GM12878 (cell line): ENCODE measurements at regions not wholly inside any gene's neighbourhood (a gene's known extent, or its start where the extent isn't known, plus 50 kb on each side); places are given as distances from the start of the nearest gene placed in this dataset.

ENCODE experiments used
- ATAC-seq: fragments of 200-7000 bp; cut with Tn5 transposase; 3 replicates; pipeline ENCODE4 v1.9.1; 2020; ENCODE audit warnings: mild to moderate bottlenecking, moderate library complexity
- BruUV-seq: library from RNA; stranded (reverse); fragments of 400-500 nt; replicated peaks from 2 replicates; lab custom pipeline; 2021; lab: Mats Ljungman, UMichigan
- CTCF ChIA-PET: fragments of 300-600 bp; sonication (Branson Sonifier 250); formaldehyde crosslinking; extraction: SDS; loops from one replicate; lab custom pipeline; 2021; ENCODE audit warnings: inconsistent platforms; lab: Yijun Ruan, JAX
- POLR2A ChIA-PET: fragments of 350-600 bp; formaldehyde crosslinking; extraction: SDS; loops from one replicate; lab custom pipeline; 2021; ENCODE audit warnings: inconsistent platforms; lab: Charles Lee
- RAD21 ChIA-PET: fragments of 300-600 bp; sonication (Branson Sonifier 250); formaldehyde crosslinking; loops from one replicate; lab custom pipeline; 2023; ENCODE audit warnings: antibody characterized with exemption; ENCODE audit not compliant: unreplicated experiment; lab: Charles Lee
- SMC1A ChIA-PET: fragments of 300-600 bp; sonication (Branson Sonifier 250); formaldehyde crosslinking; loops from one replicate; lab custom pipeline; 2023; ENCODE audit not compliant: unreplicated experiment, uncharacterized antibody; lab: Charles Lee
- DNase-seq: peaks from one replicate; pipeline ENCODE4 v3.0.0-alpha.2; 2011; ENCODE audit warnings: low read depth, low spot score
- FAIRE-seq: peaks from 3 replicates; lab custom pipeline; 2011; peaks lifted over from hg19 to GRCh38; lab: Jason Lieb, UNC
- H2AFZ ChIP-seq: 2 replicates; pipeline ENCODE4 v1.6.0; 2011; ENCODE audit warnings: low read depth, low read length, control low read depth; ENCODE audit not compliant: control insufficient read depth
- H3K27ac ChIP-seq: 2 replicates; pipeline ENCODE4 v1.5.1; 2011; ENCODE audit warnings: control low read depth; ENCODE audit not compliant: control insufficient read depth, insufficient read depth
- H3K27me3 ChIP-seq, 2 experiments: replicated peaks in 1 of 2; 2 replicates each; pipeline versions ENCODE4 v1.6.0 to v1.6.1; 2011; ENCODE audit warnings: low read length in 1 of 2; ENCODE audit not compliant: control insufficient read depth in 2 of 2, insufficient read depth in 2 of 2
- H3K36me3 ChIP-seq, 2 experiments: 2 replicates each; pipeline ENCODE4 v1.5.1; 2011; ENCODE audit warnings: low read length in 1 of 2; ENCODE audit not compliant: control insufficient read depth in 2 of 2, insufficient read depth in 2 of 2
- H3K4me1 ChIP-seq: 2 replicates; pipeline ENCODE4 v1.6.1; 2011; ENCODE audit warnings: mild to moderate bottlenecking, low read length, moderate library complexity, mixed read lengths; ENCODE audit not compliant: control insufficient read depth, insufficient read depth
- H3K4me2 ChIP-seq: 2 replicates; pipeline ENCODE4 v1.6.0; 2011; ENCODE audit warnings: control low read depth; ENCODE audit not compliant: control insufficient read depth, insufficient read depth
- H3K4me3 ChIP-seq: fragments of 200-600 bp; sonication (generic); 2 replicates; pipeline ENCODE4 v1.5.1; 2016
- H3K79me2 ChIP-seq: 2 replicates; pipeline ENCODE4 v1.6.0; 2011; ENCODE audit warnings: low read length; ENCODE audit not compliant: control insufficient read depth, insufficient read depth
- H3K9ac ChIP-seq: 2 replicates; pipeline ENCODE4 v1.8.0; 2011; ENCODE audit warnings: low read length, control low read depth, mixed read lengths; ENCODE audit not compliant: control insufficient read depth, insufficient read depth
- H3K9me3 ChIP-seq: replicated peaks from 3 replicates; pipeline ENCODE4 v1.5.1; 2011; ENCODE audit warnings: mild to moderate bottlenecking, low read length; ENCODE audit not compliant: control insufficient read depth, insufficient read depth
- H4K20me1 ChIP-seq: 2 replicates; pipeline ENCODE4 v1.6.0; 2011; ENCODE audit not compliant: control insufficient read depth, insufficient read depth
- ASH2L ChIP-seq: fragments of 300-600, 200-600 bp; sonication (generic); IDR thresholded peaks from 2 replicates; pipeline ENCODE4 v1.6.1; 2017; ENCODE audit warnings: low read depth, mild to moderate bottlenecking, borderline replicate concordance
- CBFB ChIP-seq: IDR thresholded peaks from 2 replicates; pipeline ENCODE4 v1.6.1; 2016; ENCODE audit warnings: antibody characterized with exemption, low read depth
- CBX3 ChIP-seq: fragments of 200-600 bp; sonication (generic); IDR thresholded peaks from 2 replicates; pipeline ENCODE4 v1.6.1; 2016; ENCODE audit warnings: low read depth, borderline replicate concordance
- CREB1 ChIP-seq: IDR thresholded peaks from 2 replicates; pipeline ENCODE4 v1.6.1; 2012; ENCODE audit warnings: low read depth, mild to moderate bottlenecking, inconsistent platforms
- ESRRA ChIP-seq: IDR thresholded peaks from 2 replicates; pipeline ENCODE4 v1.6.1; 2012; ENCODE audit warnings: mild to moderate bottlenecking, low read length, improper control_type of control experiment
- ETV6 ChIP-seq, 2 experiments: fragments of 450-650 bp in 1 of 2; IDR thresholded peaks in 1 of 2; conservative IDR thresholded peaks in 1 of 2; 2 replicates each; pipeline ENCODE4 v1.6.1; 2014; ENCODE audit warnings: antibody characterized with exemption in 1 of 2, borderline replicate concordance in 1 of 2, low read depth in 1 of 2, mild to moderate bottlenecking in 1 of 2, moderate library complexity in 1 of 2
- FOS ChIP-seq: IDR thresholded peaks from 3 replicates; pipeline ENCODE4 v1.6.1; 2011; ENCODE audit warnings: borderline replicate concordance; ENCODE audit not compliant: insufficient read length; ENCODE audit errors: extremely low read depth
- IKZF1 ChIP-seq: fragments of 450-650 bp; conservative IDR thresholded peaks from 2 replicates; pipeline ENCODE4 v1.6.1; 2017; ENCODE audit warnings: antibody characterized with exemption, mild to moderate bottlenecking
- IRF4 ChIP-seq: IDR thresholded peaks from 2 replicates; pipeline ENCODE4 v1.6.1; 2011; ENCODE audit warnings: low read depth, low read length
- PML ChIP-seq: IDR thresholded peaks from 2 replicates; pipeline ENCODE4 v1.6.1; 2012; ENCODE audit warnings: low read length, inconsistent platforms
- REST ChIP-seq: IDR thresholded peaks from 2 replicates; pipeline ENCODE4 v1.6.1; 2012; ENCODE audit warnings: mild to moderate bottlenecking, low read depth, low read length
- SUPT20H ChIP-seq: IDR thresholded peaks from 2 replicates; pipeline ENCODE4 v1.6.1; 2011; ENCODE audit warnings: low read depth, mild to moderate bottlenecking, low read length, moderate library complexity, borderline replicate concordance; ENCODE audit not compliant: control insufficient read depth
- YBX1 ChIP-seq: fragments of 450-650 bp; IDR thresholded peaks from 2 replicates; pipeline ENCODE4 v1.6.1; 2016; ENCODE audit warnings: antibody characterized with exemption
- ZBTB40 ChIP-seq: fragments of 450-650 bp; IDR thresholded peaks from 2 replicates; pipeline ENCODE4 v1.6.1; 2016; ENCODE audit warnings: mild to moderate bottlenecking, moderate library complexity, borderline replicate concordance
- ZNF622 ChIP-seq: fragments of 450-650 bp; IDR thresholded peaks from 2 replicates; pipeline ENCODE4 v1.6.1; 2017; ENCODE audit warnings: mild to moderate bottlenecking, inconsistent platforms
- WGBS: methylation state at CpG from one replicate; pipeline ENCODE4 v1.1.6; 2016; ENCODE audit warnings: low lambda C conversion rate; ENCODE audit not compliant: insufficient replicate concordance, insufficient coverage; ENCODE audit errors: missing lambda C conversion rate; 5-methylcytosine and 5-hydroxymethylcytosine counted together
- in situ Hi-C: fragments of 300-500 bp; cut with MboI; formaldehyde crosslinking; loops from 9 replicates; pipeline ENCODE4 v1.14.3; 2018; ENCODE audit warnings: mixed read lengths
- intact Hi-C: fragments of 100-400 bp; cut with micrococcal nuclease; formaldehyde crosslinking; loops from one replicate; pipeline ENCODE4 v1.14.2; 2022; ENCODE audit not compliant: unreplicated experiment

- Histone ChIP-seq H3K27me3 (no peaks in the 10 kb centered on the region), H3K9me3 (no peaks in the 10 kb centered on the region), H3K36me3 (no peaks in the 10 kb centered on the region), H3K4me1 (no peaks in the 10 kb centered on the region), H3K27ac (no peak overlapping the region), H3K4me3 (no peak overlapping the region), H3K79me2 (no peaks in the 10 kb centered on the region), H4K20me1 (no peaks in the 10 kb centered on the region), H3K9ac (no peak overlapping the region), H3K4me2 (no peak overlapping the region), H2AFZ (no peak overlapping the region)
- CTCF ChIA-PET = no interaction called here
- FAIRE-seq (no peak), DNase-seq (no peak), ATAC-seq (no peak)
- POLR2A ChIA-PET = no interaction called here
- intact Hi-C loops = no loop called here
- no TSS peak for BruUV-seq
- SMC1A ChIA-PET = no interaction called here
- in situ Hi-C loops = no loop called here
- TF ChIP-seq ASH2L = no peak
- no peak for TF ChIP-seq IKZF1
- no peak for TF ChIP-seq SUPT20H
- TF ChIP-seq IRF4 = no peak
- TF ChIP-seq ESRRA = no peak
- TF ChIP-seq PML = no peak
- no peak for TF ChIP-seq ETV6 (conservative IDR thresholded peaks at IDR 0.05 in 1 of 2, IDR thresholded peaks at IDR 0.05 in 1 of 2; ENCODE audit: borderline replicate concordance in 1 of 2, low read depth in 1 of 2)
- no peak for TF ChIP-seq REST
- TF ChIP-seq YBX1 = no peak
- TF ChIP-seq CREB1 = no peak
- no peak for TF ChIP-seq CBFB
- TF ChIP-seq FOS = no peak
- no peak for TF ChIP-seq ZBTB40
- no peak for TF ChIP-seq CBX3
- TF ChIP-seq ZNF622 = no peak
- WGBS = 30% methylated on average over 5 of the region's 5 CpGs
- RAD21 ChIA-PET = no interaction called here
Measured at GRCh38 chr4:186787536-186787935, 63.9 kb upstream of the FAT1 start.
